Muscle layer of duodenum (tissue), 2 donors: ENCODE measurements at regions not wholly inside any gene's neighbourhood (a gene's known extent, or its start where the extent isn't known, plus 50 kb on each side); places are given as distances from the start of the nearest gene placed in this dataset.

Experiments
- H3K27ac ChIP-seq: one replicate; pipeline ENCODE4 v1.7.0; 2013; ENCODE audit warnings: mild to moderate bottlenecking, low read length
- H3K27me3 ChIP-seq: one replicate; pipeline ENCODE4 v1.7.0; 2013; ENCODE audit warnings: low read depth, mild to moderate bottlenecking, control low read depth, low read length
- H3K36me3 ChIP-seq, 2 donors: one replicate each; pipeline ENCODE4 v1.7.0; 2013; ENCODE audit warnings: low read length in 2 of 2, control low read depth in 1 of 2, mild to moderate bottlenecking in 1 of 2; ENCODE audit not compliant: insufficient read depth in 2 of 2, control insufficient read depth in 1 of 2
- H3K4me1 ChIP-seq, 2 donors: one replicate each; pipeline ENCODE4 v1.7.0; 2013; ENCODE audit warnings: low read length in 2 of 2, mild to moderate bottlenecking in 2 of 2, control low read depth in 1 of 2, moderate library complexity in 1 of 2; ENCODE audit not compliant: insufficient read depth in 2 of 2, control insufficient read depth in 1 of 2
- H3K4me3 ChIP-seq, 2 donors: one replicate each; pipeline ENCODE4 v1.7.0; 2013; ENCODE audit warnings: low read length in 2 of 2, low read depth in 1 of 2, mild to moderate bottlenecking in 1 of 2
- H3K9me3 ChIP-seq, 2 donors: one replicate each; pipeline ENCODE4 v1.7.0; 2013; ENCODE audit warnings: low read length in 2 of 2, control low read depth in 1 of 2, mild to moderate bottlenecking in 1 of 2; ENCODE audit not compliant: control insufficient read depth in 1 of 2
- donor health status: healthy.

- no peak overlapping the region for H3K4me3 ChIP-seq
- no peaks in the 10 kb centered on the region for H3K4me1 ChIP-seq
- peaks cover 0 to 5% of the 10 kb centered on the region in 2 donors for H3K9me3 ChIP-seq
- H3K27ac ChIP-seq, result no peak overlapping the region
- no peaks in the 10 kb centered on the region for H3K36me3 ChIP-seq
- no peaks in the 10 kb centered on the region for H3K27me3 ChIP-seq
Measured at GRCh38 chr14:101062065-101062450, 158.5 kb upstream of the RTL1 start.

GRCh38 chr14:101062601-101063000 lies 159.1 kb upstream of the RTL1 start:
- H3K36me3 ChIP-seq, result no peaks in the 10 kb centered on the region

GRCh38 chr14:101063121-101063520 lies 159.6 kb upstream of the RTL1 start:
- H3K4me3 ChIP-seq, result no peak overlapping the region
- H3K4me1 ChIP-seq, result no peaks in the 10 kb centered on the region
- H3K9me3 ChIP-seq, result peaks cover 0 to 1% of the 10 kb centered on the region in 2 donors
- H3K27ac ChIP-seq, result no peak overlapping the region
- H3K27me3 ChIP-seq, result no peaks in the 10 kb centered on the region
- no peaks in the 10 kb centered on the region for H3K36me3 ChIP-seq

More at GRCh38 chr14:101062601-101063000, 159.1 kb upstream of the RTL1 start:
- H3K9me3 ChIP-seq, result peaks cover 0 to 5% of the 10 kb centered on the region in 2 donors
- H3K4me1 ChIP-seq, result no peaks in the 10 kb centered on the region
- no peak overlapping the region for H3K4me3 ChIP-seq
- no peaks in the 10 kb centered on the region for H3K27me3 ChIP-seq
- no peak overlapping the region for H3K27ac ChIP-seq

DNA sequence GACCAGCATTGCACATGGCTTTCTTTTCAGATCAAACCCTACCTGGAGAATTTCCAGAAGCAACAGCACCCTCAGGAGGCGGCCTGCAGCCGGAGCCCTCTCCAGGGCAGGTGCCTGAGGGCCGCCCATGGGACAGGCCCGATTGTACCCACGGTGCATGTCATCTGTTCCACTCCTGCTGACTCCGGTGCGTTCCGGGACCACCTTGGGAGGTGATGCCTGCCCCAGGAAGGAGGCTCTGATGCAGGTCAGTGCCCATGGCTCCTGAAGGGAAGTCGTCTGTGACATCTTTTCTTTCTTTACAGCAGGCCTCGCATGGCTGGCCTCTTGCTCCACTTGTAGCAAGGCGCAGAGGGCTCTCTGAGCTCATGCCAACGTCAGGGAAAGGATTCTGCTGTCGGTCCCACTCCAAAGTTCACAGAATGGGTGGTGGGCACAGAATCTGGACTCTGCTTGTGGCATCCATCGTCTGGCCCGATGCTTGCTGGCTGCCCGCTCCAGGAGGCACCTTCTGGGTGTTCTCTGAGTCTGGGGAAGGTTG lies 160.7 kb upstream of the RTL1 start:
- Histone ChIP-seq H3K4me3 (no peak overlapping the region), H3K36me3 (no peaks in the 10 kb centered on the region), H3K27me3 (no peaks in the 10 kb centered on the region), H3K4me1 (no peaks in the 10 kb centered on the region), H3K9me3 (no peaks in the 10 kb centered on the region), H3K27ac (no peak overlapping the region)

GRCh38 chr14:101064718-101065117 lies 161.2 kb upstream of the RTL1 start:
- no peaks in the 10 kb centered on the region for H3K36me3 ChIP-seq
- H3K27me3 ChIP-seq, result no peaks in the 10 kb centered on the region
- H3K4me3 ChIP-seq, result no peak overlapping the region
- H3K9me3 ChIP-seq, result no peaks in the 10 kb centered on the region
- no peak overlapping the region for H3K27ac ChIP-seq
- H3K4me1 ChIP-seq, result no peaks in the 10 kb centered on the region

DNA sequence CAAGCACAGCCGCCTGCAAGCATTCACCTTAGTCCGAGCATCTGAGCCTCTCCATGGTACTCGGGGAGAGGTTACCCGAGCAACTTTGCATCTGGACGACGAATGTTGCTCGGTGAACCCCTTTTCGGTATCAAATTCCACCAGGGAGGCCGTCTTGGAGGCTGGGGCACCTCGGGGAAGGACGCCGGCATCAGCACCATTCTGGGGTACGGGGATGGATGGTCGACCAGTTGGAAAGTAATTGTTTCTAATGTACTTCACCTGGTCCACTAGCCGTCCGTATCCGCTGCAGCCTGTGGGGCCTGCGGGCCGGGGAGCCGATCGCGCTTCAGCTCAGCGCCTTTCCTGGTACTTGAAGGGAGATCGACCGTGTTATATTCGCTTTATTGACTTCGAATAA lies 161.7 kb upstream of the RTL1 start:
- Histone ChIP-seq H3K27ac (no peak overlapping the region), H3K4me1 (no peaks in the 10 kb centered on the region), H3K4me3 (no peak overlapping the region), H3K27me3 (no peaks in the 10 kb centered on the region), H3K36me3 (no peaks in the 10 kb centered on the region), H3K9me3 (no peaks in the 10 kb centered on the region)

DNA sequence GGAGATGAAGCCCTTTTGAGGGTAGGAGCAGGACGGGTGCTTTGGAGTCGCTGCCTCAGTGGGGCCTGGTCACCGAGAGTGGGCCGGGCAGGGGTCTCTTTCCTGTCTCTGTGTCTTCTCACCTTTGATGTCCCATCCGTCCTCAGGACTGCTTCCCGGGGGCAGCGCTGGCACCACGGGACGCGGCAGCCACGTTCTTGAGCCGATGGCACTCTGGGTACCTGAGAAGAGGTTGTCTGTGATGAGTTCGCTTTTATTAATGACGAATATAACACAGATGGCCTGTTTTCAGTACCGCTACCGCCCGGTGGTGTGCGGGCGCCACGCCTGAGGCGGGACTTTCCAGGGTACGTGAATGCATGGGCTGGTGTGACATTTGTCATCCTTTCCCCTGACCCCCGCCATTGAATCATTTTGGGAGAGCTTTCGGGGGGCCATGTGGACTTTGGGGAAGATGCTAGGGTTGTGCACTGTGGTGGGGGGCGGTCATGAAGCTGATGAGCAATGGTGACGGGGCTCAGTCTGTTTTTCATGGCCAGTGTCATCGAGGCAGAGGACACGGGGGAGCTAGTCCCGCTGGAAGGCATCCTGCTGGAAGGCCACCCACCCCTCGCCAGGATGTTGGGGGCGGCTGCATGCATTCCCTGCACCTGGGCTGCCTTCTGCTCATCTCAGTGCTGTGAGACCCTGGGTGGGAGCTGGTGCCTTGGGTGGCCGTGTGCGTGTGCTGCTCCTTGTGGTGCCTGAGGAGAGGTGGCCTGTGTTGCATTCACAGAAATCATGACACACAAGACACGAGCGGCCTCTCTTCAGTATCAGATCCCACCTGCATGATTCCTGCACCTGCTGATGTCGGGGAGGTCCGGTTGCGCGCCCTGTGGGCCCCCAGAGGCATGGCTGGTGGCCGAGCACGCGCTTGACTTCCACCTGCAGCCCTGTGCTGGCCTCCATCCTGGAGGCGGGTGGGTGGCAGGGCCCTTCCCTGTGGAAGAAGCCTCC lies 162.5 kb upstream of the RTL1 start:
- no peak overlapping the region for H3K27ac ChIP-seq
- H3K36me3 ChIP-seq, result no peaks in the 10 kb centered on the region
- no peaks in the 10 kb centered on the region for H3K27me3 ChIP-seq
- no peak overlapping the region for H3K4me3 ChIP-seq
- no peaks in the 10 kb centered on the region for H3K9me3 ChIP-seq
- no peaks in the 10 kb centered on the region for H3K4me1 ChIP-seq

DNA sequence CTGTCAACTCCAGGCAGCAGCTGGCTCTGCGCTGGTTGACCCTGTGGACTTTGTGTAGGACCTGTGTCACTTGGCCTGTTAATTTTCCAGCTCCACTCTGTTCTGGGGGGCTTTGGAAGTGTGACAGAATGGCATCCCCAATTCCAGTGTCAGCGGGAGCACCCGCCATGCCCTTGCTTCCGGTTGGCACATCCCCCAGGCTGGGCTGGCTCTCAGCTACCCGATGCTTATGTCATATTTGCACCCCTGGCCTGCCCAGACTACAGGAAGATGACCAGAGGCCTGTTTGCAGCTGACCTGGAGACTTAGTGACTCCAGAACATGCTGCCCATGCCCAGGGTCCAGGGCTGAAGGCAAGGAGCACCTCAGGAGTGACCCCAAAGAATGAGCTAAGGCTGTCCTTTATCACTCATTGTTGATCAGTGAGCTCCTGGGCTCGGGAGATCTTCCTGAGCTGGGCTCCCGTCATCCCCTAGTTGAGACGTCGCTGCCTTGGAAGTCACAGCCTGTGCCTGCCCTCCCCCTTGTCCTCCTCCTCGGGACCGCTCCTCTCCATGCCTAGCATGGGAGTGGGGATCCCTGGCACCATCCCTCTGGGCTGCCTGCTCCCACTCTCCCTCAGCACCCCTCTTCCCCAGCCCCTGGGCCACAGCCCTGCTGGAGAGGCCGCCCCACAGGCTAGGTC lies 163.4 kb upstream of the RTL1 start:
- Histone ChIP-seq H3K27me3 (no peaks in the 10 kb centered on the region), H3K4me3 (no peak overlapping the region), H3K4me1 (no peaks in the 10 kb centered on the region), H3K27ac (no peak overlapping the region), H3K9me3 (no peaks in the 10 kb centered on the region), H3K36me3 (no peaks in the 10 kb centered on the region)

- H3K27me3 ChIP-seq, result no peaks in the 10 kb centered on the region
- H3K4me3 ChIP-seq, result no peak overlapping the region
- no peak overlapping the region for H3K27ac ChIP-seq
- H3K4me1 ChIP-seq, result no peaks in the 10 kb centered on the region
- no peaks in the 10 kb centered on the region for H3K9me3 ChIP-seq
- no peaks in the 10 kb centered on the region for H3K36me3 ChIP-seq
Measured at GRCh38 chr14:101068313-101069227, 165.0 kb upstream of the RTL1 start.

GRCh38 chr14:101069228-101069549 lies 165.7 kb upstream of the RTL1 start:
- H3K4me3 ChIP-seq, result no peak overlapping the region
- no peaks in the 10 kb centered on the region for H3K4me1 ChIP-seq
- no peaks in the 10 kb centered on the region for H3K9me3 ChIP-seq
- no peaks in the 10 kb centered on the region for H3K36me3 ChIP-seq
- no peak overlapping the region for H3K27ac ChIP-seq
- H3K27me3 ChIP-seq, result no peaks in the 10 kb centered on the region
